ENCODE measurements at regions not wholly inside any gene's neighbourhood (a gene's known extent, or its start where the extent isn't known, plus 50 kb on each side); places are given as distances from the start of the nearest gene placed in this dataset.

GRCh38 chr10:94083662-94084265, 90.0 kb downstream of the PLCE1 start:
- TF ChIP-seq CTCF (conservative IDR thresholded peaks at IDR 0.05; ENCODE audit: low read length) (no peak), EZH2phosphoT487 (IDR thresholded peaks at IDR 0.05; ENCODE audit: borderline replicate concordance, low read depth, low read length) (no peak)
- BruUV-seq (replicated peaks): no TSS peak
- ChIA-PET CTCF (ENCODE audit: unreplicated experiment) (no interaction called here), POLR2A (no interaction called here)
- Histone ChIP-seq H2AFZ (ENCODE audit: low read length) (no peak overlapping the region), H4K20me1 (ENCODE audit: insufficient read depth, low read length) (no peaks in the 10 kb centered on the region), H3K9me2 (ENCODE audit: insufficient read depth, low read length) (no peaks in the 10 kb centered on the region), H3K79me2 (ENCODE audit: insufficient read depth, low read depth, low read length) (no peaks in the 10 kb centered on the region), H3K4me2 (ENCODE audit: low read length) (no peak overlapping the region), H3K4me1 (ENCODE audit: insufficient read depth, low read length, poor library complexity, severe bottlenecking) (no peaks in the 10 kb centered on the region), H3K4me3 (ENCODE audit: low read depth, low read length, poor library complexity, severe bottlenecking) (no peak overlapping the region), H3K9me3 (ENCODE audit: low read length) (no peaks in the 10 kb centered on the region), H3K36me3 (ENCODE audit: insufficient read depth, low read length) (no peaks in the 10 kb centered on the region), H3K27ac (ENCODE audit: low read depth, low read length, poor library complexity, severe bottlenecking) (no peak overlapping the region)
- no peak for DNase-seq (ENCODE audit: low spot score)
- intact Hi-C loops (cut with micrococcal nuclease; ENCODE audit: unreplicated experiment): no loop called here

GRCh38 chr10:94084344-94084743, 90.6 kb downstream of the PLCE1 start:
- no peaks in the 10 kb centered on the region for H4K20me1 ChIP-seq (ENCODE audit: insufficient read depth, low read length)
- no peak for DNase-seq (ENCODE audit: low spot score)
- no peak overlapping the region for H3K4me3 ChIP-seq (ENCODE audit: low read depth, low read length, poor library complexity, severe bottlenecking)
- H3K9me2 ChIP-seq (ENCODE audit: insufficient read depth, low read length): no peaks in the 10 kb centered on the region
- H3K79me2 ChIP-seq (ENCODE audit: insufficient read depth, low read depth, low read length): no peaks in the 10 kb centered on the region
- H3K27ac ChIP-seq (ENCODE audit: low read depth, low read length, poor library complexity, severe bottlenecking): no peak overlapping the region
- ChIA-PET POLR2A (no interaction called here), CTCF (ENCODE audit: unreplicated experiment) (no interaction called here)
- no peaks in the 10 kb centered on the region for H3K9me3 ChIP-seq (ENCODE audit: low read length)
- intact Hi-C loops (cut with micrococcal nuclease; ENCODE audit: unreplicated experiment): no loop called here
- TF ChIP-seq CTCF (conservative IDR thresholded peaks at IDR 0.05; ENCODE audit: low read length) (no peak), EZH2phosphoT487 (IDR thresholded peaks at IDR 0.05; ENCODE audit: borderline replicate concordance, low read depth, low read length) (no peak)
- H3K4me2 ChIP-seq (ENCODE audit: low read length): no peak overlapping the region
- H3K36me3 ChIP-seq (ENCODE audit: insufficient read depth, low read length): no peaks in the 10 kb centered on the region
- no TSS peak for BruUV-seq (replicated peaks)
- no peak overlapping the region for H2AFZ ChIP-seq (ENCODE audit: low read length)
- no peaks in the 10 kb centered on the region for H3K4me1 ChIP-seq (ENCODE audit: insufficient read depth, low read length, poor library complexity, severe bottlenecking)

- intact Hi-C loops (cut with micrococcal nuclease; ENCODE audit: unreplicated experiment): no loop called here
- Histone ChIP-seq H3K4me3 (ENCODE audit: low read depth, low read length, poor library complexity, severe bottlenecking) (no peak overlapping the region), H3K4me2 (ENCODE audit: low read length) (no peak overlapping the region), H4K20me1 (ENCODE audit: insufficient read depth, low read length) (no peaks in the 10 kb centered on the region), H3K79me2 (ENCODE audit: insufficient read depth, low read depth, low read length) (no peaks in the 10 kb centered on the region), H2AFZ (ENCODE audit: low read length) (no peak overlapping the region), H3K9me3 (ENCODE audit: low read length) (no peaks in the 10 kb centered on the region), H3K9me2 (ENCODE audit: insufficient read depth, low read length) (no peaks in the 10 kb centered on the region), H3K27ac (ENCODE audit: low read depth, low read length, poor library complexity, severe bottlenecking) (no peak overlapping the region), H3K4me1 (ENCODE audit: insufficient read depth, low read length, poor library complexity, severe bottlenecking) (no peaks in the 10 kb centered on the region), H3K36me3 (ENCODE audit: insufficient read depth, low read length) (no peaks in the 10 kb centered on the region)
- TF ChIP-seq CTCF (conservative IDR thresholded peaks at IDR 0.05; ENCODE audit: low read length): no peak
- TF ChIP-seq EZH2phosphoT487 (IDR thresholded peaks at IDR 0.05; ENCODE audit: borderline replicate concordance, low read depth, low read length): no peak
- DNase-seq (ENCODE audit: low spot score): no peak
- CTCF ChIA-PET (ENCODE audit: unreplicated experiment): no interaction called here
- POLR2A ChIA-PET: interaction anchor here (0.5 to 0.6 kb wide), 2 partner anchors 116 to 582 kb away, joined by 3 to 4 read pairs; no protein-coding TSS in a partner anchor
- BruUV-seq (replicated peaks): no TSS peak
Measured at GRCh38 chr10:94085288-94085687, 91.6 kb downstream of the PLCE1 start.
